IMR-90 (cell line): ENCODE measurements at regions not wholly inside any gene's neighbourhood (a gene's known extent, or its start where the extent isn't known, plus 50 kb on each side); places are given as distances from the start of the nearest gene placed in this dataset.

Source experiments
- BHLHE40 ChIP-seq: fragments of 150-350 bp; IDR thresholded peaks from 2 replicates; pipeline ENCODE4 v1.6.1; 2016; ENCODE audit warnings: mild to moderate bottlenecking, low read depth, low read length
- CEBPB ChIP-seq: IDR thresholded peaks from 2 replicates; pipeline ENCODE4 v1.6.1; 2012; ENCODE audit warnings: low read depth, low read length, improper control_type of control experiment
- CHD1 ChIP-seq: IDR thresholded peaks from 2 replicates; pipeline ENCODE4 v1.6.1; 2012; ENCODE audit warnings: low read depth, low read length, improper control_type of control experiment
- ELK1 ChIP-seq: fragments of 150-350 bp; IDR thresholded peaks from 2 replicates; pipeline ENCODE4 v1.6.1; 2016; ENCODE audit warnings: low read depth, mild to moderate bottlenecking, low read length, moderate library complexity, borderline replicate concordance
- MAFK ChIP-seq: IDR thresholded peaks from 2 replicates; pipeline ENCODE4 v1.6.1; 2012; ENCODE audit warnings: low read depth, low read length, improper control_type of control experiment
- MXI1 ChIP-seq: IDR thresholded peaks from 2 replicates; pipeline ENCODE4 v1.6.1; 2012; ENCODE audit warnings: low read depth, mild to moderate bottlenecking, low read length, moderate library complexity, borderline replicate concordance
- NFE2L2 ChIP-seq: fragments of 150-350 bp; IDR thresholded peaks from 2 replicates; pipeline ENCODE4 v1.6.1; 2016; ENCODE audit warnings: low read depth, mild to moderate bottlenecking, low read length
- POLR2A ChIP-seq: IDR thresholded peaks from 2 replicates; pipeline ENCODE4 v1.6.1; 2012; ENCODE audit warnings: mild to moderate bottlenecking, low read depth, low read length
- RAD21 ChIP-seq: IDR thresholded peaks from 2 replicates; pipeline ENCODE4 v1.6.1; 2012; ENCODE audit warnings: low read length, improper control_type of control experiment
- RCOR1 ChIP-seq: IDR thresholded peaks from 2 replicates; pipeline ENCODE4 v1.6.1; 2012; ENCODE audit warnings: mild to moderate bottlenecking, low read length, improper control_type of control experiment; ENCODE audit not compliant: insufficient replicate concordance
- SMC3 ChIP-seq: fragments of 150-350 bp; IDR thresholded peaks from 2 replicates; pipeline ENCODE4 v1.6.1; 2016; ENCODE audit warnings: low read depth, mild to moderate bottlenecking, antibody characterized with exemption, low read length, moderate library complexity
- USF2 ChIP-seq: fragments of 150-350 bp; IDR thresholded peaks from 2 replicates; pipeline ENCODE4 v1.6.1; 2017; ENCODE audit warnings: mild to moderate bottlenecking, antibody characterized with exemption, low read length, low read depth
- TF ChIP-seq, protein P1 (sequence below): conservative IDR thresholded peaks from 2 replicates; pipeline ENCODE4 v1.5.1; 2012; ENCODE audit warnings: mild to moderate bottlenecking, low read depth, low read length, improper control_type of control experiment

GRCh38 chr2:238571661-238572372 lies 145.1 kb downstream of the ASB1 start:
- TF ChIP-seq BHLHE40 (no peak), POLR2A (no peak), RCOR1 (no peak), SMC3 (no peak), MXI1 (no peak), USF2 (no peak), RAD21 (no peak), CEBPB (no peak), NFE2L2 (no peak), CHD1 (no peak), MAFK (no peak), ELK1 (no peak)
- TF ChIP-seq, protein P1, sequence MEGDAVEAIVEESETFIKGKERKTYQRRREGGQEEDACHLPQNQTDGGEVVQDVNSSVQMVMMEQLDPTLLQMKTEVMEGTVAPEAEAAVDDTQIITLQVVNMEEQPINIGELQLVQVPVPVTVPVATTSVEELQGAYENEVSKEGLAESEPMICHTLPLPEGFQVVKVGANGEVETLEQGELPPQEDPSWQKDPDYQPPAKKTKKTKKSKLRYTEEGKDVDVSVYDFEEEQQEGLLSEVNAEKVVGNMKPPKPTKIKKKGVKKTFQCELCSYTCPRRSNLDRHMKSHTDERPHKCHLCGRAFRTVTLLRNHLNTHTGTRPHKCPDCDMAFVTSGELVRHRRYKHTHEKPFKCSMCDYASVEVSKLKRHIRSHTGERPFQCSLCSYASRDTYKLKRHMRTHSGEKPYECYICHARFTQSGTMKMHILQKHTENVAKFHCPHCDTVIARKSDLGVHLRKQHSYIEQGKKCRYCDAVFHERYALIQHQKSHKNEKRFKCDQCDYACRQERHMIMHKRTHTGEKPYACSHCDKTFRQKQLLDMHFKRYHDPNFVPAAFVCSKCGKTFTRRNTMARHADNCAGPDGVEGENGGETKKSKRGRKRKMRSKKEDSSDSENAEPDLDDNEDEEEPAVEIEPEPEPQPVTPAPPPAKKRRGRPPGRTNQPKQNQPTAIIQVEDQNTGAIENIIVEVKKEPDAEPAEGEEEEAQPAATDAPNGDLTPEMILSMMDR = no peak
